ENCODE measurements at regions not wholly inside any gene's neighbourhood (a gene's known extent, or its start where the extent isn't known, plus 50 kb on each side); places are given as distances from the start of the nearest gene placed in this dataset.

DNA sequence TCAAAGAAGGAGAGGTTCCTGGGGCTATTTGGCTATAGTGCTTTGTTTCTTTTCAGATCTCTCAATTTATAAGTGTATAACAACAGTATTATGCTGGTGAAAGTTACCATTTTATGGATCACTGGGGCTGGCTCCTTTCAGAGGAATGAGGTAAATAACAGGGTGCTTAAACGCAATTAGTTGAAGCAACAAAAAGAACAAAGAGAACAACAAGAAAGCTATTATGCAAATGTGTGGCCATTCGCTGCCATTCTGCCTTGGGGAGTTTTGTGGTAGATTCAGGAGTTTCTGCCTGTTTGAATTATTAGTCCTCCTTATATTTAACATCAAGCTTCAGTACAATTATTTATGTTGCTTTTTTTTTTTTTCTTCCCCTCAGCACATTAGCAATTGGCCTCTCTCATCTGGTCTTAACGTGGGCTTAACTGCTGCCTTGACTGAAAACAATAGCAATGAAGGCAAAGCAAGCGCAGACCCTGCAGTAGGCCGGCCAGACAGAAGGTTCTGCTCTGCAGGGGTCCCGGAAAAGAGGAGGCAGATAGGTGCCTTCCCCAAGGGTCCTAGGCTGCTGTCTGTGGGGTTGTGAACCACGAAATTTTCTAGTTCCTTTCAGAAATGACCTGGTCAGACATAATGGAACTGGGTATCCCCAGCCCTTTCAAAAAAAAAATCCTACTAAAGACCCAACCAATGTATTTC lies 339.9 kb upstream of the PODXL start:
- DNase-seq, result no peak

DNA sequence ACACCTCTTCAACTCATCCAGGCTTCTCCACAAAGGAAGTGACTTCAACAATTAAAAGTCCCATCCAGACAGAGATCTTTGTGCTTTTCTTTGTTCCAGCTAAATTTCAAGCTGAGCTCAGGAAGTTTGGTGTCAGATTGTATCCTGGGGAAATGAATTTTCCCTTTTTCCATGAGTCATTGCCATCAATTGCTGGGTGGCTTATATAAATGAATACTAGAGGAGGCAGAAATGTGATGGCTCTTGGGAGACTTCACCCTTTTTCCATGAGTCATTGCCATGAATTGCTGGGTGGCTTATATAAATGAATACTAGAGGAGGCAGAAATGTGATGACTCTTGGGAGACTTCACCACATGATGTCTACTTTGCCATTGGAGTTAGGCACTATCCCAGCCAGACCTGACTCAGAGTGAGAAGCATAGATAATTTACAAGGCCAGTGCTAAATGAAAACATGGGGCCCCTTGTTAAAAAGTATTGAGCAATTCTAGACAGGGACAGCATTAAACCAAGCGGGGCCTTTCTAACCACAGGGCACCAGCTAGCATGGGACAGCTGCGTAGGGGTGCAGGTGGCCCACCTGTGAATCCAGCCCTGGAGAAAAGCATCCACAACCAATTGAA lies 339.2 kb upstream of the PODXL start:
- DNase-seq, result no peak

- no peak for DNase-seq
Measured at GRCh38 chr7:131893631-131894340, 337.4 kb upstream of the PODXL start.

GRCh38 chr7:131890176-131890575 lies 333.7 kb upstream of the PODXL start:
- DNase-seq, result no peak

DNA sequence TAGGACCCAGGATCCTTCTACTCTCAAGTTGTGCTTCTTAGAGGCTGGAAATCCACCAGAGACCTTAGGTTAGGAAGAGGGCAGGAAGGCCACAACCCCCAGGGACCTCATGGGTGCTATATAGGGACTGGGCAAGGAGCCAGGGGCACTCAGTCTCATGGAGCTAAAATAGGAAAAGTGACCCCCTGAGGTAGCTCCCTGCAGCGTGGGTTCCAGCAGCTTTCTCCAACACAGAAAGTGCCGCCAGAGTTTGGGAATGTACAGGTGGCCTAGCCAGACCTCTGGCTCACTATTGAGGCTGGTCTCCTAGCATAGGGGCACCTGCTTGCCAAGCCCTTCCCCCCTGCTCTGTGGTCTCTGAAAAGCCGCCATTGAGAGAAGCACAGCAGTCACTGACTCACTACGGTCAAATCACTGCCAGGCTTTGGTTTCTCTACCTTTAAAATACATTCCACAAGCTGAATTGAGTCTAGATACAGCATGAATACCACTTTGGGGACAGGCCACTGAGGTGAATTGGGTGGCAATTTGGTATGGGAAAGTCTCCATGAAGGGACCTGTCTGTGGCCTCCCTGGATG lies 333.2 kb upstream of the PODXL start:
- DNase-seq, result no peak

DNA sequence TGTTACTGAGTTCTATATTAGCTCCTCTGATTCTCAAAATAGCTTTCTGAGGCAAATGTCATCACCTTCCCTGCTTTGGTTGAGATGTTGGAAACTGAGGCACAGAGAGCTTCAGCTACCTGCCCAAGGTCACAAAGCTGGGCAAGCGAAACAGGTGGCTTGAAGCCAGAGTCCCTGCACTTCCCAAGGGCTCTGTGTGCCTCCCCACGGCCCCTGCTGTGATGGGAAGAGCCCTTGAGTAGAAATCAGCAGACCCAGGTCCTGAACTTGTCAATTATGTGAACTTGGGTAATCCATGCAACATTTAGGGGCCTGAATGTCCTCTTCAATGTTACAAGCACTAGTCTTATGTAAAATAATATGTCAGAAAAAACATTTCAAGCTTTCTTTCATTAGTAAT lies 327.3 kb upstream of the PODXL start:
- no peak for DNase-seq

DNA sequence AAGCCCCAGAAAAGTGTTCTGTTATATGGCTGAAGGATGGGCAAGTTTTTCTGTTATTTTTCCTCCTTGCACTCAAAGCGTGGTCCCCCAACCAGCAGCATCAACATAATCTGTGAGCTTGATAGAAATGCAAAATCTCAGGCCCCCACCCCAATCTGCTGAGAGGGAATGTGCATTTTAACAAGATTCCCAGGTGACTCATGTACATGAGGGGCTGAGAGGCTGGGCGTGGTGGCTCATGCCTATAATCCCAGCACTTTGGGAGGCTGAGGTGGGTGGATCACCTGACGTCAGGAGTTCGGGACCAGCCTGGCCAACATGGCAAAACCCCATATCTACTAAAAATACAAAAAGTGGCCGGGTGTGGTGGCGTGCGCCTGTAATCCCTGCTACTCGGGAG lies 326.8 kb upstream of the PODXL start:
- no peak for DNase-seq

DNA sequence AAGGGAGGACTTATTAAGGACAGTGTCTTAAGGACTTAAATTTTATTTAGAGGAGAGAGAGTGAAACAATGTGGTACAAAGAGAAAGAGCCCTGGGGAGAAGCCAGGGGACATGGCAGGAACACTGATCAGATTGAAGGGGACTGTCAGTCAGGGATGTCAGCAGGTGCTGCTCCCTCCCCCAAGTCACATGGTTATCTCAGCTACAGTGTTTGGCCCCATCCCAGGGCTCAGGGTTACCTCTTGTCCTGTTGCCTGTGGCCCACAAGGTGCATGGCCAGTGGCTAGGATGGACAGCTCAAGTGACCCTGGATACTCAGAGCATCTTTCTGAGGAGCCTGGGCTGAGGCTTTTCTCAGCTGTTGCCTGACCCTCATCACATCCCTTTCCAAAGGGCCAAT lies 325.9 kb upstream of the PODXL start:
- no peak for DNase-seq

DNA sequence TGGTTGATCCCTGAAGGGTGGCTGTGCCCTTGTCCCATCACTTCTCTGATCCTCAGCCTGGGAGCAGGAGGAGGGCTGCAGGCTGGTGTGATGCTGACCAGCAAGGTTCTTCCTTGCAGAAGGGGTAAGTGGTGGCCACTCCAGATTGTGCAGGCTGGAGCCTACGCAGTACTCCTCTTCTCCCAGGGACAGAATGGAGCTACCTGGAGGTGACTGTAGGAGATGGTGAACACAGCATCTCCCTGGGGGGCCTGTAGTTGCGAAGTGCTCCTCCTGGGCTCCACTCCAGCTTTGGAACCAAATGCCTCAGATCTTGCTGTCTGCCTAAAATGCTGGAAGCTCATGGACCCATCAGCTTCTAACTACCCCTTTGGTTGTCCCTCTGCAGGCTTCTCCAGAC lies 323.6 kb upstream of the PODXL start:
- DNase-seq, result no peak

DNA sequence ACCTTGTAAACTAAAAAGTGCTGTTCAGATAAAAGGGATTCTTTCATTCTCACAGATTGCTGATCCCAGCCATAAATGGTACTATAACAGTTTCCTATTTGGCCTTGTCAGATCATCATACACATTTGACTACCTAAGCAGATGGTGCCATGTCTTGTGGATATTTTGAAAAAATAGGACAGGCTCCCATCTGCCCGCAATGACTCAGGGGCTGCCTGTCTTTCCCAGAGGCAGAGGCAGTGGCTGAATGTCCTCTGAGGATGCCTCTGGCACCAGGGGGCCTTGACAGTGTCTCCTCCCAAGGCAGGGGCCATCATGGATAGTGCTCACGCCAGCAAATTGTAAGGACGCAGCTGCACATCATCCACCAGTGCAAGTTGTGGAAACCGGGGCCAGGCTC lies 323.0 kb upstream of the PODXL start:
- no peak for DNase-seq

GRCh38 chr7:131878777-131879176 lies 322.3 kb upstream of the PODXL start:
- DNase-seq, result no peak

DNA sequence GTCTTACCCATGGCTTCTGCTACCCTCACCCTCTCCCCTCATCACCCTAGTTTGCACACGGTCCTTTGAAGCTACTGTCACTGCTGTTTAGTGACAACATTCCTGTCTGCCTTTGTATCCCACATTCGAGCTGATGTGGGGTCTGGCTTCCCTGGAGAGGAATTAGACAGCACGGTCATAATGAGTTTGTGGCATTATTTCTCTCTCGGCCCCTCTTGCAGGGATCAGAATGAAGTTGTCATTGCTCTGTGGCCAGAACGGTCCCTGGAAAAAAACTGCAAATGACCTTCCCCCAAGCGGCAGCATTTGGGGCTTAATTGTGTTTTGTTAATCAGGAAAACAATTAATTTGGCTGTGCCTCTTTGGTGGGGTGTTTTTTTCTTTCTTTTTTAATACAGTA lies 317.2 kb upstream of the PODXL start:
- no peak for DNase-seq

DNA sequence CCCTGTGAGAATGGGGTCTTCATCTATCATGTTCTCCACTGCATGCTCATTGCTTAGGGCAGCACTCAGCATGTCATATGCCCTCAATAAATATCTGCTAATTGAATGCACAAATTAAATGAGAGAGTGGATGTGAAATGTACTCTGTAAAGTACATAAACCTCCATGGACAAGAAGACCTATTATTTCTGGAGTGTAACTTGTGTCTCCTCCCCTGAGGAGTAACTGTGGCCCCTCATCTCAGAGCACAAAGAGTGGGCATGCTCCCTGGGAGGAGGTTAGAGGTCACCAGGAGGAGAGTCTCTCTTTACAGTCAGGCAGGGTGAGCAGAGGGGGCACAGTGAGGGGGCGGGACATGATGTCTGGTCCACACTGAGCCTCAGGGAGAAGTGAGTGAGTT lies 313.6 kb upstream of the PODXL start:
- DNase-seq, result no peak

DNA sequence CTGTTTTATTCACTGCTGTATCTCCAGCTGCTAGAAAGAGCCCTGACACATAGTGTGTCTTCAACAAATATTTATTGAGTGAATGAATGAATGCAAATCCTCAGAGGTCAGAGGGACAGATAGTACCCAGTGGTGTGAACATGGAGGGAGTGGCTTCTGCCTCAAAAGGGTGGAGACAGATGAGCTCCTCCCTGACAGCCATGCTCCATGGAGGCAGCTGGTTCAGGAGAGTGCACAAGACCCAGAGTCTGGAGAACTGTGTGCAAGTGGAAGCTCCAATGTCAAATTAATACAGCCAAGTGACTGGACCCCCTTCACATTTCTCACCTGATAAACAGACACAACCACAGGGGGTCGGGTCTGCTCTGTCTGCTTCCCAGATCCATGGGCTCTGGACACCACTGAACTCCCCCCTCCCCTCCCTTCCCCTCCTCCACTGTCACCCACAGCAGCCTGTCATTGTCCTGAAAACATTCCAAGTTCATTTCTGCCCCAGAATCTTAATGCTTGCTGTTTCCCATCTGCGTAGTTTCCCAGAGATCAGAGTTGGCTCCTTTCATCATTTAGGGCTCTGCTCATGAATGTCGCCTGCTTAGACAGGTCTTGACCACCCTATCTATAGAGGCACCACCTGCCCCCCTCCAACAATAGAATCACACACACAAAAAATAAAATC lies 312.9 kb upstream of the PODXL start:
- DNase-seq, result no peak

GRCh38 chr7:131867461-131867860 lies 311.0 kb upstream of the PODXL start:
- no peak for DNase-seq

DNA sequence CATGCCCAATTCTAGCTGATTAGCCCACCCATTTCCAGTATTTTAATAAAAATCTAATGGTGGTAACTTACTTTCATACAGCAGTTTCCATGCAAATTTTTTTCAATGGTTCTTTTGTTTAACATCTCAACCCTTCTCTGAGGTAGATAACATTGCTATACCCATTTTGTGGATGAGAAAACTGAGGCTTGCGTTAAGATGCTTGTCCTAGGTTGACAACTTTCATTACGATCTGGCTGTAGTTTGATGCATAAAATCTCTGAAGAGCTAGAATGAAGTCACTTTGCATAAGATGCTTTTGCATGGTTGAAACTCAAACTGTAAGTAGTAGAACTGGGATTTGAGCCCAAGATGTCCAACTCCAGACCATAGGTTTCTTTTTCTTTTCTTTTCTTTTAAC lies 309.5 kb upstream of the PODXL start:
- DNase-seq, result no peak

- DNase-seq, result no peak
Measured at GRCh38 chr7:131861620-131862346, 305.4 kb upstream of the PODXL start.

- peak; percentile 45 to 61 for DNase-seq
Measured at GRCh38 chr7:131859147-131859821, 302.9 kb upstream of the PODXL start.

DNA sequence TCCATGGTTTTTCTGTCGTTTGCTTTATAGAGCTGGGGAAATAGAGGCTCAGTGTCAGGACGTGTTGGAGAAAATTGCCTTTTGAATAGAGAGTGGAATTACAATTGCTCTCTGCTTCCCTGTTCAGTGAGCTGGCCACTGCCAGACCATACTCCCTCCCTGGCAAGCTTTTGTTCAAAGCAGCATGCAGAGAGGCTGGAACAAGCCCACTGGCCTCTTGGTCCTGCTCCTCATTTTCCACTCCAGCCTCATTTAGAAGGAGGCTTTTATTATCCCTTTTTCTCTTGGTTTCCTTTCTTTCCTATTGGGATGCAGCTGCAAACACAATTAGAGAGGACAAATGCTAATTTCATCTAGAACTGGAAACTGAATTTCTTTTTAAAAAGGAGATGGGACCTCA lies 302.2 kb upstream of the PODXL start:
- no peak for DNase-seq

- no peak for DNase-seq
Measured at GRCh38 chr7:131849472-131849871, 293.0 kb upstream of the PODXL start.

DNA sequence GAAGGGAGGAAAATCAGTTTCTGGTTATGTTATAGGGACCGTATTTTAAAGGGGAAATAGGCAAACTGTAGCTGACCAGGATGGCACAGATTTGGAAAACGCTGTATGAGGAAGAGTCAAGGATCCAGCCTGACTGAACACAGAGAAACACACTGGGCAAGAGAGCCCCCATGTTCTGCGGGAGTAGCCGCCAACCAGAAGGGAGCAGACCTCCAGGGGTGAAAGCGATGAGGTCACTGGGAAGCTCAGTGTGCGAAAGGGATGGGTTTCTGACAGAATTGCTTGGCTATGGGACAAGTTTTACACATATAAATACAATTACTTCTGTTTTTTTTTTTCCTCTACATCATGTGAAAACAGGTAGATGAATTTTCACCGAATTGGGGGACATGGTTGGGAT lies 291.6 kb upstream of the PODXL start:
- DNase-seq, result no peak
